ENCODE measurements at regions not wholly inside any gene's neighbourhood (a gene's known extent, or its start where the extent isn't known, plus 50 kb on each side); places are given as distances from the start of the nearest gene placed in this dataset.
A peak's percentile ranks its signal among the peaks of the same experiment; 100 is the strongest.
"Not testable (repeated sequence)": the region's sequence is repeated elsewhere in the genome, so short reads cannot be mapped to it uniquely, and the experiment has no call there.

DNA sequence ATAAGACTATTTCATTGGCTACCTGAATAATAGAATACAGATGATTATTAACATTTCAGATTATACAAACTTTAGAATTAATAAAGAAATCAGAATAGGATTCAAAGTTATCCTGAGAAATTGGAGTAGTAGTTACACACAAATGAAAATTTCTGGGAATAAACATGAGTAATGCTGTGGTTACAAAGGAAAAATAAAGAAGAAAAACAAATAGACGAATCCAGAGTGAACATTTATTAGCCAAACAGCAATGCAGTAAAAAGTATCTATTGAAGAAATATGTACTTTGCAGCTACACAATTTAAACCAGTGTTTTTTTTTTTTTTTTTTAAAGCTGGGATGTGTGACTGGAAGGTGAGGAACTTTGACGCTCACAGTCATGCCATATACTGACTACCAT lies 1159.2 kb downstream of the TUSC7 start:
- Mint-ChIP-seq H3K27me3 (ENCODE audit: unreplicated experiment) (no peaks in the 10 kb centered on the region), H3K4me1 (ENCODE audit: low read depth, unreplicated experiment) (peaks cover 31% of the 10 kb centered on the region), H3K9me3 (ENCODE audit: low read depth, unreplicated experiment) (no peaks in the 10 kb centered on the region), H3K4me3 (ENCODE audit: low read depth, unreplicated experiment) (no peak overlapping the region), H3K27ac (ENCODE audit: unreplicated experiment) (no peak overlapping the region), H3K36me3 (ENCODE audit: insufficient read depth, unreplicated experiment) (no peaks in the 10 kb centered on the region)
- BruUV-seq (replicated peaks) = no TSS peak
- no peak for DNase-seq
- intact Hi-C loops (cut with micrococcal nuclease; ENCODE audit: unreplicated experiment) = no loop called here
- CTCF ChIA-PET = no interaction called here
- no peak for TF ChIP-seq CTCF (IDR thresholded peaks at IDR 0.05; ENCODE audit: unreplicated experiment)

DNA sequence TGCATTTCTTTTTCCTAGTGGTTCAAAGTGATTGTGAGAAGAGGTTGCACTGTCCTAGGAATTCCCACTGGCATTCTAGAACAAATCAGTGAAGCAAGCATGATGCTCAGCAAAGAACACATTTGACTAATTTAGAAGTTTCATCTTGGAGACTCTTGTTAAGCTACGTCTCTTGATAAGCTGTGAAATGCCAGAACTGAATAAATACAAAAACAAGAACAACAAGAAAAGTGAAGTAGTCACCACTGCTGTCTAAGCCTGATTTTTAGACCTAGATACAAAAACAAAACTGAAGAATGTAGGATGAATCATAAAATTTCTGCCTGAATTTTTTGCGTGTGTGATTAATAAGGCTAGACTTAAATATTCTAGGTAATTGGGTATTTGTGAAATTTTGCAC lies 1162.4 kb downstream of the TUSC7 start:
- intact Hi-C loops (cut with micrococcal nuclease; ENCODE audit: unreplicated experiment) = no loop called here
- Mint-ChIP-seq H3K27me3 (ENCODE audit: unreplicated experiment) (no peaks in the 10 kb centered on the region), H3K4me1 (ENCODE audit: low read depth, unreplicated experiment) (peaks cover 35% of the 10 kb centered on the region), H3K9me3 (ENCODE audit: low read depth, unreplicated experiment) (no peaks in the 10 kb centered on the region), H3K36me3 (ENCODE audit: insufficient read depth, unreplicated experiment) (no peaks in the 10 kb centered on the region), H3K27ac (ENCODE audit: unreplicated experiment) (no peak overlapping the region), H3K4me3 (ENCODE audit: low read depth, unreplicated experiment) (no peak overlapping the region)
- no peak for DNase-seq
- BruUV-seq (replicated peaks) = no TSS peak
- CTCF ChIA-PET = no interaction called here
- TF ChIP-seq CTCF (IDR thresholded peaks at IDR 0.05; ENCODE audit: unreplicated experiment) = no peak

DNA sequence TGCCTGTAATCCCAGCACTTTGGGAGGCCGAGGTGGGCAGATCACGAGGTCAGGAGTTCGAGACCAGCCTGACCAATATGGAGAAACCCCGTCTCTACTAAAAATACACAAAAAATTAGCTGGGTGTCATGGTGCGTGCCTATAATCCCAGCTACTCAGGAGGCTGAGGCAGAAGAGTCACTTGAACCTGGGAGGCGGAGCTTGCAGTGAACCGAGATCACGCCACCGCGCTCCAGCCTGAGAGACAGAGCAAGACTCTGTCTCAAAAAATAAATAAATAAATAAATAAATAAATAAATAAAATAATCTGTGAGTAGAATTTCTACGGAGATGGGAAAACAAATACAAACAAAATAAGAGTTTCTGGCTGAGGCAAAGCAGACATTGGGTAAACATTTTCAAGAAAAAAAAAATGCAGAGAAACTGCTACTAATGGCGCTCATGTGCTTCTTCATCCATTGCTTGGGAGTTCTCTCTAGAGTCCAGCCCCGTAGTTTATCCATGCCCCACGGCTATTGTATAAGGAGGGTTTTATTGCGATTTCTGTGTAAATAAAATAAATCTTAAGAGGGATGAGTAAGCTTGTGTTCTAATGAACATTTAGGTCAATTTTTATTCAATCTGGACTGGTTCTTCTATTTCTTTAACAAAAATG lies 1161.9 kb downstream of the IGSF11 start:
- H3K4me3 Mint-ChIP-seq (ENCODE audit: low read depth, unreplicated experiment); H3K27me3 Mint-ChIP-seq (ENCODE audit: unreplicated experiment); DNase-seq; H3K36me3 Mint-ChIP-seq (ENCODE audit: insufficient read depth, unreplicated experiment); H3K27ac Mint-ChIP-seq (ENCODE audit: unreplicated experiment); CTCF ChIA-PET; BruUV-seq (replicated peaks); H3K9me3 Mint-ChIP-seq (ENCODE audit: low read depth, unreplicated experiment); intact Hi-C loops (cut with micrococcal nuclease; ENCODE audit: unreplicated experiment): not testable (repeated sequence)
- H3K4me1 Mint-ChIP-seq (ENCODE audit: low read depth, unreplicated experiment) = peaks cover 35% of the 10 kb centered on the region

DNA sequence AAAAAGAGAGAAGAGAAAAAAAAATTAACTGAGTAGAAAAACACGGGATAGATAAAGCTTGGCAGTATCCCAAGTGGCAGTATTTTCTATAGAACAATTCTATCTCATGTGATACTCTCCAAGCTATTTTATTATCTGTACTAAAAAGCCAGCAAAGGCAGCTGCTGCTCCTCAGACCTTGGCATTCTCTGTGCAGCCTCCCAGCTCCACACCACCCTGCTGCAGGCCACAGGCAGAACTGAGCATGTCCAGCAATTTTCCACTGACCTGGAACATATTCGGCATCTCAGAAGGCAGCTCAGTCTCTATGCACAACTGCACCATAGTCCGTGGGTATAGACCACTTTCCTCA lies 1161.4 kb downstream of the IGSF11 start:
- CTCF ChIA-PET = no interaction called here
- Mint-ChIP-seq H3K9me3 (ENCODE audit: low read depth, unreplicated experiment) (no peaks in the 10 kb centered on the region), H3K4me1 (ENCODE audit: low read depth, unreplicated experiment) (peaks cover 35% of the 10 kb centered on the region), H3K27me3 (ENCODE audit: unreplicated experiment) (no peaks in the 10 kb centered on the region), H3K36me3 (ENCODE audit: insufficient read depth, unreplicated experiment) (no peaks in the 10 kb centered on the region), H3K4me3 (ENCODE audit: low read depth, unreplicated experiment) (no peak overlapping the region), H3K27ac (ENCODE audit: unreplicated experiment) (no peak overlapping the region)
- intact Hi-C loops (cut with micrococcal nuclease; ENCODE audit: unreplicated experiment) = no loop called here
- BruUV-seq (replicated peaks) = no TSS peak
- TF ChIP-seq CTCF (IDR thresholded peaks at IDR 0.05; ENCODE audit: unreplicated experiment) = no peak
- no peak for DNase-seq

DNA sequence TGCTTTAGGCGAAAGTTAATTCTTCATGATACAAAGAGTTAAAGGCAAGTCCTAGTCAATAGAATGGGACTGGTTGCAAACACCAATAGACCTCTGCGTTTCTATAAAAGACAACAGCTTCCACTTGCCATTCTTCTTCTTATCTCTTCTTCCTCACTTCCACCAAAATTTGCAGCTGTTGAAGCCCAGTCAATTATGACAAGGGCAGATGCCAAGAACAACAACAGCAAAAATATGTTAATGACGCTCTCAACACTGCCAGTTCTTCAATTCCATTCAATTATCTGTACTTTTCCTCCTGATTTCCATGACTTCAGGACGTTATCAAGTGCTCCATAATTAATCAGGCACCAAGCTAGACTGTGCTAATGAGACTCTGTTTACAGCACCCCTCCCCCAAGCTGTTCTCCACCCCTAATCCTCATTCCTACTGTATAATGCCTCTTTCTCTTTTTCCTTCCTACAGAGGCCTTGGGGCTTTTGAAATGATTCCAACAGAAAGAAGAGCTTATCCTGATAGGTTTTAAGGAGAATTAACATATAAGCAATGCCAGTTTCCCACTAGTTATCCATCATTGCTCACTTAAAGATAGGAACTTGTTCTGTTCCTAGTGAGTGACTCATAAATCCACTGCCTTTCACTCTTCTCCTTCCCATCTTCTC lies 1160.5 kb downstream of the IGSF11 start:
- Mint-ChIP-seq H3K36me3 (ENCODE audit: insufficient read depth, unreplicated experiment) (no peaks in the 10 kb centered on the region), H3K27me3 (ENCODE audit: unreplicated experiment) (no peaks in the 10 kb centered on the region), H3K27ac (ENCODE audit: unreplicated experiment) (peak overlapping the region; percentile 33), H3K4me3 (ENCODE audit: low read depth, unreplicated experiment) (no peak overlapping the region), H3K9me3 (ENCODE audit: low read depth, unreplicated experiment) (no peaks in the 10 kb centered on the region), H3K4me1 (ENCODE audit: low read depth, unreplicated experiment) (peaks cover 35% of the 10 kb centered on the region)
- CTCF ChIA-PET = no interaction called here
- TF ChIP-seq CTCF (IDR thresholded peaks at IDR 0.05; ENCODE audit: unreplicated experiment) = no peak
- no peak for DNase-seq
- intact Hi-C loops (cut with micrococcal nuclease; ENCODE audit: unreplicated experiment) = no loop called here
- BruUV-seq (replicated peaks) = no TSS peak
